ENCODE measurements at regions not wholly inside any gene's neighbourhood (a gene's known extent, or its start where the extent isn't known, plus 50 kb on each side); places are given as distances from the start of the nearest gene placed in this dataset.

DNA sequence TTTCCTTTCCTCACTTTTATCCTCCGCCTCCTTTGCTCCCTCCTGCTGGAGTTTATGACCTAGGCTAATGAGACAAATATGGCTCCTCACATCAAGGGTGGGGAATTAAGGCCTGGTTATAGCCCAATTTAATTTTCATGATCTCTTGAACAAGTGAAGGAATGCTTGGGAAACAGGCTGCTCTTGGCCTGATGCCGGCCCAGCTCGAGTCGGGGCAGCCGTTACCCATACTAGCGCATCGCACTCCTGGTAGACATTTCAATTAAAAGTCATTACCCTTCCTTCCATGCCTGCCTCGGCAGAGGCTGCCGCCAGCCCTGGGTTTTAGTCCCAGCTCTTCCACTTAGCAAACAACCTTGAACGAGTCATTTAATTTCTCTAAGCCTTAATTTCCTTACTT lies 425.7 kb downstream of the TMEM38B start:
- H3K36me3 ChIP-seq (ENCODE audit: control insufficient read depth in 4 of 4, insufficient read depth in 3 of 4, low read depth in 1 of 4, low read length in 3 of 4) = no peaks in the 10 kb centered on the region
- no peaks in the 10 kb centered on the region for H3K4me1 ChIP-seq (ENCODE audit: control insufficient read depth in 4 of 4, insufficient read depth in 4 of 4, low read length in 3 of 4)
- H3K27ac ChIP-seq (ENCODE audit: low read depth in 1 of 2, low read length in 2 of 2) = no peak overlapping the region
- TF ChIP-seq FOXA2 (IDR thresholded peaks at IDR 0.05) (no peak), EGR1 (IDR thresholded peaks at IDR 0.05; ENCODE audit: low read depth in 2 of 2) (no peak), SP1 (IDR thresholded peaks at IDR 0.05) (no peak), YY1 (IDR thresholded peaks at IDR 0.05) (no peak), RXRA (IDR thresholded peaks at IDR 0.05) (no peak)
- TF ChIP-seq, protein P1, sequence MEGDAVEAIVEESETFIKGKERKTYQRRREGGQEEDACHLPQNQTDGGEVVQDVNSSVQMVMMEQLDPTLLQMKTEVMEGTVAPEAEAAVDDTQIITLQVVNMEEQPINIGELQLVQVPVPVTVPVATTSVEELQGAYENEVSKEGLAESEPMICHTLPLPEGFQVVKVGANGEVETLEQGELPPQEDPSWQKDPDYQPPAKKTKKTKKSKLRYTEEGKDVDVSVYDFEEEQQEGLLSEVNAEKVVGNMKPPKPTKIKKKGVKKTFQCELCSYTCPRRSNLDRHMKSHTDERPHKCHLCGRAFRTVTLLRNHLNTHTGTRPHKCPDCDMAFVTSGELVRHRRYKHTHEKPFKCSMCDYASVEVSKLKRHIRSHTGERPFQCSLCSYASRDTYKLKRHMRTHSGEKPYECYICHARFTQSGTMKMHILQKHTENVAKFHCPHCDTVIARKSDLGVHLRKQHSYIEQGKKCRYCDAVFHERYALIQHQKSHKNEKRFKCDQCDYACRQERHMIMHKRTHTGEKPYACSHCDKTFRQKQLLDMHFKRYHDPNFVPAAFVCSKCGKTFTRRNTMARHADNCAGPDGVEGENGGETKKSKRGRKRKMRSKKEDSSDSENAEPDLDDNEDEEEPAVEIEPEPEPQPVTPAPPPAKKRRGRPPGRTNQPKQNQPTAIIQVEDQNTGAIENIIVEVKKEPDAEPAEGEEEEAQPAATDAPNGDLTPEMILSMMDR (IDR thresholded peaks at IDR 0.05; ENCODE audit: low read depth, low read length, missing input control) = no peak
- H3K9ac ChIP-seq (ENCODE audit: low read depth in 1 of 2, low read length in 2 of 2) = no peak overlapping the region
- WGBS = 93% methylated on average over 10 of the region's 10 CpGs
- no peak overlapping the region for H3K4me3 ChIP-seq (ENCODE audit: low read depth in 1 of 3, low read length in 3 of 3)
- no peak for DNase-seq (ENCODE audit: low spot score)
- H3K9me3 ChIP-seq (ENCODE audit: control insufficient read depth in 4 of 4, low read length in 3 of 4) = no peaks in the 10 kb centered on the region
- H3K27me3 ChIP-seq (ENCODE audit: control insufficient read depth in 4 of 4, insufficient read depth in 4 of 4, low read length in 3 of 4) = no peaks in the 10 kb centered on the region

DNA sequence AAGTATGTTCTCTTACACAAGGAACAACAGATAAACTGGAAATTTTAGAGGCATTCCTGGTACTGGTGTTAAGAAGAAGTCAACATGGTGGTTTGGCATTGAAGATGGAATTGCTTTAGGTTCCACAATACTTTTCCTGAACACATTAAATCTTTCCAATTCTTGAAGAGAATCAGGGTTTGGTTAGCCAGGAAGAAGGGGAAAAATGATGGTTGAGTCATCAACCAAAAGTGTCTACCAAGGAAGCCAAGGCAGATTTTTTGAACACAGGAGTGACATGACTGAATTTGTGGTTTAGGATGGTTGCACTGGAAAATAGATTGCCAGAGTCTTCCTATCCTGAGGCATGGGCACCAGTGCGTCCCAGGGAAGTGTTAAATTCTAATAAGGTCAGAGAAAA lies 433.4 kb downstream of the TMEM38B start:
- no peak for TF ChIP-seq SP1 (IDR thresholded peaks at IDR 0.05)
- no peak for TF ChIP-seq YY1 (IDR thresholded peaks at IDR 0.05)
- H3K27ac ChIP-seq (ENCODE audit: low read depth in 1 of 2, low read length in 2 of 2) = no peak overlapping the region
- no peak overlapping the region for H3K4me3 ChIP-seq (ENCODE audit: low read depth in 1 of 3, low read length in 3 of 3)
- H3K36me3 ChIP-seq (ENCODE audit: control insufficient read depth in 4 of 4, insufficient read depth in 3 of 4, low read depth in 1 of 4, low read length in 3 of 4) = no peaks in the 10 kb centered on the region
- no peaks in the 10 kb centered on the region for H3K9me3 ChIP-seq (ENCODE audit: control insufficient read depth in 4 of 4, low read length in 3 of 4)
- WGBS = 77% methylated on average over 1 of the region's 1 CpG
- no peaks in the 10 kb centered on the region for H3K27me3 ChIP-seq (ENCODE audit: control insufficient read depth in 4 of 4, insufficient read depth in 4 of 4, low read length in 3 of 4)
- no peak overlapping the region for H3K9ac ChIP-seq (ENCODE audit: low read depth in 1 of 2, low read length in 2 of 2)
- H3K4me1 ChIP-seq (ENCODE audit: control insufficient read depth in 4 of 4, insufficient read depth in 4 of 4, low read length in 3 of 4) = no peaks in the 10 kb centered on the region
- DNase-seq (ENCODE audit: low spot score) = no peak

DNA sequence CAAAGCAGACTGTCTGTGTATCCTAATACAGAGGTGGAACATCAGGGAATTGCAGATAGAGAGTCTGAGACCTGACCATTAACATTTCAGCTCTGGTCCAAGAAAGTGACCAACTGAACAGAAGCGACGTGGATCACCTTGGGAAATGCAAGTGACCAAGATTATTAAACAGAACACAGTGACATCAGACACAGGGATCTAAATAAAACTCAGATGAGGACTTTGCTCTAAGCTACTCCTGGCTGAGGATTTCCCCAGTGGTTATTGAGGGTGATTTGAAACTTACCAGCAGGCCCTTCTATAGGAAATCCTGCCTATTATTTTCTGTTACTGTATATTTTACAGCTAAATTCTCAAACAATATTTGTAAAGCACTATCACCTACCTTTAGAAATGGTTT lies 436.0 kb downstream of the TMEM38B start:
- no peak for DNase-seq (ENCODE audit: low spot score)
- H3K4me3 ChIP-seq (ENCODE audit: low read depth in 1 of 3, low read length in 3 of 3) = no peak overlapping the region
- TF ChIP-seq, protein P2, sequence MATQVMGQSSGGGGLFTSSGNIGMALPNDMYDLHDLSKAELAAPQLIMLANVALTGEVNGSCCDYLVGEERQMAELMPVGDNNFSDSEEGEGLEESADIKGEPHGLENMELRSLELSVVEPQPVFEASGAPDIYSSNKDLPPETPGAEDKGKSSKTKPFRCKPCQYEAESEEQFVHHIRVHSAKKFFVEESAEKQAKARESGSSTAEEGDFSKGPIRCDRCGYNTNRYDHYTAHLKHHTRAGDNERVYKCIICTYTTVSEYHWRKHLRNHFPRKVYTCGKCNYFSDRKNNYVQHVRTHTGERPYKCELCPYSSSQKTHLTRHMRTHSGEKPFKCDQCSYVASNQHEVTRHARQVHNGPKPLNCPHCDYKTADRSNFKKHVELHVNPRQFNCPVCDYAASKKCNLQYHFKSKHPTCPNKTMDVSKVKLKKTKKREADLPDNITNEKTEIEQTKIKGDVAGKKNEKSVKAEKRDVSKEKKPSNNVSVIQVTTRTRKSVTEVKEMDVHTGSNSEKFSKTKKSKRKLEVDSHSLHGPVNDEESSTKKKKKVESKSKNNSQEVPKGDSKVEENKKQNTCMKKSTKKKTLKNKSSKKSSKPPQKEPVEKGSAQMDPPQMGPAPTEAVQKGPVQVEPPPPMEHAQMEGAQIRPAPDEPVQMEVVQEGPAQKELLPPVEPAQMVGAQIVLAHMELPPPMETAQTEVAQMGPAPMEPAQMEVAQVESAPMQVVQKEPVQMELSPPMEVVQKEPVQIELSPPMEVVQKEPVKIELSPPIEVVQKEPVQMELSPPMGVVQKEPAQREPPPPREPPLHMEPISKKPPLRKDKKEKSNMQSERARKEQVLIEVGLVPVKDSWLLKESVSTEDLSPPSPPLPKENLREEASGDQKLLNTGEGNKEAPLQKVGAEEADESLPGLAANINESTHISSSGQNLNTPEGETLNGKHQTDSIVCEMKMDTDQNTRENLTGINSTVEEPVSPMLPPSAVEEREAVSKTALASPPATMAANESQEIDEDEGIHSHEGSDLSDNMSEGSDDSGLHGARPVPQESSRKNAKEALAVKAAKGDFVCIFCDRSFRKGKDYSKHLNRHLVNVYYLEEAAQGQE (IDR thresholded peaks at IDR 0.05) = no peak
- TF ChIP-seq EGR1 (IDR thresholded peaks at IDR 0.05; ENCODE audit: low read depth in 2 of 2) = no peak
- TF ChIP-seq FOXA1 (IDR thresholded peaks at IDR 0.05) = no peak
- TF ChIP-seq JUND (IDR thresholded peaks at IDR 0.05) = no peak
- no peak for TF ChIP-seq RAD21 (IDR thresholded peaks at IDR 0.05)
- no peak for TF ChIP-seq HNF4A (conservative IDR thresholded peaks at IDR 0.05)
- no peak for TF ChIP-seq NR2F2 (IDR thresholded peaks at IDR 0.05)
- no peak for TF ChIP-seq GABPA (IDR thresholded peaks at IDR 0.05 in 1 of 2, conservative IDR thresholded peaks at IDR 0.05 in 1 of 2)
- no peak for TF ChIP-seq FOXA2 (IDR thresholded peaks at IDR 0.05)
- TF ChIP-seq SP1 (IDR thresholded peaks at IDR 0.05) = no peak
- TF ChIP-seq YY1 (IDR thresholded peaks at IDR 0.05) = no peak
- no peak for TF ChIP-seq TAF1 (conservative IDR thresholded peaks at IDR 0.05)
- no peak for TF ChIP-seq RXRA (IDR thresholded peaks at IDR 0.05)
- TF ChIP-seq HNF4G (IDR thresholded peaks at IDR 0.05) = no peak
- TF ChIP-seq, protein P1 (IDR thresholded peaks at IDR 0.05; ENCODE audit: low read depth, low read length, missing input control) = no peak
- H3K9ac ChIP-seq (ENCODE audit: low read depth in 1 of 2, low read length in 2 of 2) = no peak overlapping the region
- H3K4me1 ChIP-seq (ENCODE audit: control insufficient read depth in 4 of 4, insufficient read depth in 4 of 4, low read length in 3 of 4) = no peaks in the 10 kb centered on the region
- H3K27me3 ChIP-seq (ENCODE audit: control insufficient read depth in 4 of 4, insufficient read depth in 4 of 4, low read length in 3 of 4) = no peaks in the 10 kb centered on the region
- no peak overlapping the region for H3K27ac ChIP-seq (ENCODE audit: low read depth in 1 of 2, low read length in 2 of 2)
- 89% methylated on average over 2 of the region's 2 CpGs for WGBS
- H3K9me3 ChIP-seq (ENCODE audit: control insufficient read depth in 4 of 4, low read length in 3 of 4) = no peaks in the 10 kb centered on the region
- H3K36me3 ChIP-seq (ENCODE audit: control insufficient read depth in 4 of 4, insufficient read depth in 3 of 4, low read depth in 1 of 4, low read length in 3 of 4) = no peaks in the 10 kb centered on the region

Data from liver (tissue), 8 donors.